Ovary (tissue), 3 donors: ENCODE measurements at regions not wholly inside any gene's neighbourhood (a gene's known extent, or its start where the extent isn't known, plus 50 kb on each side); places are given as distances from the start of the nearest gene placed in this dataset.

Experiments used
- CTCF ChIP-seq, 3 donors: fragments of 450-650 bp in 2 of 3; fragments of 200-600 bp in 1 of 3; IDR thresholded peaks; one replicate each; pipeline versions ENCODE4 v1.5.1 to v1.8.0; 2016 to 2022; ENCODE audit warnings: antibody characterized with exemption in 3 of 3, mild to moderate bottlenecking in 1 of 3
- EP300 ChIP-seq: sonication (generic); formaldehyde crosslinking; IDR thresholded peaks from one replicate; pipeline ENCODE4 v1.6.1; 2017; ENCODE audit warnings: antibody characterized with exemption
- POLR2A ChIP-seq: fragments of 450-650 bp; IDR thresholded peaks from one replicate; pipeline ENCODE4 v1.6.1; 2017; ENCODE audit warnings: antibody characterized with exemption, mild to moderate bottlenecking, moderate library complexity
- donor health status: DM: no; HTN: no; CAD: no.

- TF ChIP-seq POLR2A, result no peak
- TF ChIP-seq CTCF (IDR thresholded peaks at IDR 0.05), result no peak
- TF ChIP-seq EP300, result no peak
Observed at GRCh38 chr12:4148418-4149056, 125.0 kb upstream of the CCND2 start.
